WI38 (cell line): ENCODE measurements at regions not wholly inside any gene's neighbourhood (a gene's known extent, or its start where the extent isn't known, plus 50 kb on each side); places are given as distances from the start of the nearest gene placed in this dataset.

Experiments
- H3K4me3 ChIP-seq: 2 replicates; pipeline ENCODE4 v1.5.1; 2011; ENCODE audit warnings: low read depth, mild to moderate bottlenecking, control low read depth, low read length
- CTCF ChIP-seq: IDR thresholded peaks from 2 replicates; pipeline ENCODE4 v1.5.1; 2012; ENCODE audit warnings: low read depth, mild to moderate bottlenecking, control low read depth, low read length

DNA sequence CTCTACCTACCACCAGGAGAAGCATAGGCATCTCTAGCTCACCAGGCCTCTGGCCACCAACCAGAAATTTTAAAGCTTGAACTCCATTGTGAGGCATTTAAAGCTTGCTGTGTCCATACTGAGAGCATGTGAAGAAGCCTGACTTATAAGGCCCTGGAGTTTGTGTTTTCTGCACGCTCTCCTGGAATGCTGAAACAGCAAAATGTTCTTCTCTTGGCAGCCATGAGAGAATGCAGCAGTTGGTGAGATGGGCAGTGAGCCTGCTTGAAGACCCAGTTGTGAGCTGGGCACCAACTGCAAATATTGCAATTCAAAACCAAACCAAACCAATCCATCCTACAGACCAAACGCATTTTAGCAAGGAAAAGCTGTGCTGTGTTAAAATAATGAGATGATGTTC, 170.0 kb upstream of the IVNS1ABP start:
- TF ChIP-seq CTCF = no peak
- no peak overlapping the region for H3K4me3 ChIP-seq

- no peak overlapping the region for H3K4me3 ChIP-seq
- TF ChIP-seq CTCF = no peak
Observed at GRCh38 chr1:185486346-185486745, 169.3 kb upstream of the IVNS1ABP start.

GRCh38 chr1:185483664-185484450, 166.8 kb upstream of the IVNS1ABP start:
- H3K4me3 ChIP-seq = no peak overlapping the region

DNA sequence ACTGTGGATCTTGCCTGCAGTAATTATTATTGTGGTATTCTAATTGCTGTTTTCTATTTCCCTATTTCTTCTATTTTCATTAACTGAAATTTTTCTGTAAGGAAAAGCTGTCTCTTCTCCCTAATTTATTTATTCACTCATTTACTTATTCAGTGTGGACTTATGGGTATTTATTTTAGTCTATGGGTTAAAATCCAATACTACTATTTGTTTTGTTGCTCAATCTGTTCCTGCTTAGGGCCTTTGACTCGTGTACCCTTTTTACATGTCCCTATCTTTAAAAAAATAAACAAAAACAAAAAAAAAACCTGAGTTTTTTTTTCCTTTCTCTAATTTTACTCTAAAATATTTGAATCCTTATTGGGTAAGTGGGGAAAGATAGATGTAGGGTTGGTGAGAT, 166.2 kb upstream of the IVNS1ABP start:
- TF ChIP-seq CTCF = no peak

More at GRCh38 chr1:185483664-185484450, 166.8 kb upstream of the IVNS1ABP start:
- TF ChIP-seq CTCF = no peak

GRCh38 chr1:185480545-185480944, 163.5 kb upstream of the IVNS1ABP start:
- no peak for TF ChIP-seq CTCF
- no peak overlapping the region for H3K4me3 ChIP-seq

More for the DNA sequence above, 166.2 kb upstream of the IVNS1ABP start:
- H3K4me3 ChIP-seq = no peak overlapping the region

- no peak for TF ChIP-seq CTCF
- H3K4me3 ChIP-seq = no peak overlapping the region
Observed at GRCh38 chr1:185479796-185480195, 162.8 kb upstream of the IVNS1ABP start.

- TF ChIP-seq CTCF = no peak
- no peak overlapping the region for H3K4me3 ChIP-seq
Observed at GRCh38 chr1:185478877-185479276, 161.8 kb upstream of the IVNS1ABP start.
